K562 (cell line): ENCODE measurements at regions not wholly inside any gene's neighbourhood (a gene's known extent, or its start where the extent isn't known, plus 50 kb on each side); places are given as distances from the start of the nearest gene placed in this dataset.
A peak's percentile ranks its signal among the peaks of the same experiment; 100 is the strongest.

Source experiments
- EGR1 ChIP-seq: fragments of 450-650 bp; conservative IDR thresholded peaks from 2 replicates; pipeline ENCODE4 v1.6.1; 2017; ENCODE audit warnings: mild to moderate bottlenecking
- GABPA ChIP-seq: fragments of 200-800 bp; sonication (Bioruptor generic); conservative IDR thresholded peaks from 2 replicates; pipeline ENCODE4 v1.6.1; 2016; ENCODE audit warnings: low read depth, missing genetic modification characterization, missing compliant biosample characterization
- IFI16 ChIP-seq: fragments of 250-450 bp; sonication (Bioruptor Pico); IDR thresholded peaks from 2 replicates; pipeline ENCODE4 v2.1.2; 2022; ENCODE audit warnings: mild to moderate bottlenecking, inconsistent platforms
- JUN ChIP-seq, 2 experiments: sonication (generic) in 1 of 2; formaldehyde crosslinking in 1 of 2; IDR thresholded peaks; 2 replicates each; pipeline versions ENCODE4 v1.6.1 to v1.8.0; 2012 to 2022; ENCODE audit warnings: borderline replicate concordance in 2 of 2, mild to moderate bottlenecking in 2 of 2, improper control_type of control experiment in 1 of 2, low read depth in 1 of 2, low read length in 1 of 2, missing genetic modification reagents in 1 of 2
- MBD2 ChIP-seq: sonication (generic); IDR thresholded peaks from 2 replicates; pipeline ENCODE4 v1.6.1; 2016; ENCODE audit warnings: low read depth, borderline replicate concordance
- PML ChIP-seq: IDR thresholded peaks from 2 replicates; pipeline ENCODE4 v1.6.1; 2012; ENCODE audit warnings: low read length, inconsistent platforms
- RCOR1 ChIP-seq, 2 experiments: IDR thresholded peaks; 2 replicates each; pipeline ENCODE4 v1.6.1; 2012; ENCODE audit warnings: low read depth in 2 of 2, low read length in 2 of 2, borderline replicate concordance in 1 of 2, improper control_type of control experiment in 1 of 2
- RFX7 ChIP-seq: fragments of 250-450 bp; sonication (Bioruptor Pico); IDR thresholded peaks from 2 replicates; pipeline ENCODE4 v1.5.1; 2021; ENCODE audit warnings: mild to moderate bottlenecking
- SMAD4 ChIP-seq: fragments of 250-450 bp; sonication (Bioruptor Pico); conservative IDR thresholded peaks from 2 replicates; pipeline ENCODE4 v1.8.0; 2021; ENCODE audit warnings: inconsistent platforms, mild to moderate bottlenecking, moderate library complexity
- SREBF1 ChIP-seq: fragments of 150-350 bp; IDR thresholded peaks from 2 replicates; pipeline ENCODE4 v1.6.1; 2014; ENCODE audit warnings: antibody characterized with exemption, low read depth, low read length, borderline replicate concordance
- STAT5A ChIP-seq: IDR thresholded peaks from 2 replicates; pipeline ENCODE4 v1.6.1; 2012; ENCODE audit warnings: low read length, inconsistent platforms, borderline replicate concordance
- TRIM24 ChIP-seq, 2 experiments: fragments of 450-650 bp; IDR thresholded peaks; 2 replicates each; pipeline ENCODE4 v1.6.1; 2016
- ZNF75A ChIP-seq: fragments of 450-650 bp; formaldehyde crosslinking; IDR thresholded peaks from 2 replicates; pipeline ENCODE4 v1.4.0; 2020; ENCODE audit warnings: mild to moderate bottlenecking
- ZNF79 ChIP-seq: fragments of 250-450 bp; sonication (Bioruptor Pico); IDR thresholded peaks from 2 replicates; pipeline ENCODE4 v1.4.0; 2020; ENCODE audit warnings: low read depth, mild to moderate bottlenecking, moderate library complexity
- TF ChIP-seq, protein P1 (sequence below), 2 experiments: IDR thresholded peaks in 1 of 2; conservative IDR thresholded peaks in 1 of 2; 2 replicates each; pipeline ENCODE4 v1.6.1; 2016; ENCODE audit warnings: low read depth in 2 of 2, mild to moderate bottlenecking in 1 of 2, missing compliant biosample characterization in 1 of 2, missing genetic modification characterization in 1 of 2, moderate library complexity in 1 of 2
- TF ChIP-seq, protein P2 (sequence below): fragments of 450-650 bp; IDR thresholded peaks from 2 replicates; pipeline ENCODE4 v1.6.1; 2016; ENCODE audit warnings: low read depth, mild to moderate bottlenecking, moderate library complexity
- TF ChIP-seq, protein P3 (sequence below), 2 experiments: fragments of 250-450 bp in 1 of 2; fragments of 450-650 bp in 1 of 2; sonication (Bioruptor Pico) in 1 of 2; IDR thresholded peaks; 2 replicates each; pipeline versions ENCODE4 v1.6.1 to v1.8.0; 2016 to 2021; ENCODE audit warnings: mild to moderate bottlenecking in 2 of 2, moderate library complexity in 2 of 2, missing compliant biosample characterization in 1 of 2, missing genetic modification characterization in 1 of 2
- TF ChIP-seq, protein P4 (sequence below): fragments of 250-450 bp; sonication (Bioruptor Pico); IDR thresholded peaks from 2 replicates; pipeline ENCODE4 v1.4.0; 2020; ENCODE audit warnings: mild to moderate bottlenecking, moderate library complexity, borderline replicate concordance
- TF ChIP-seq, protein P5 (sequence below): fragments of 450-650 bp; IDR thresholded peaks from 2 replicates; pipeline ENCODE4 v1.6.1; 2017; ENCODE audit warnings: antibody characterized with exemption

DNA sequence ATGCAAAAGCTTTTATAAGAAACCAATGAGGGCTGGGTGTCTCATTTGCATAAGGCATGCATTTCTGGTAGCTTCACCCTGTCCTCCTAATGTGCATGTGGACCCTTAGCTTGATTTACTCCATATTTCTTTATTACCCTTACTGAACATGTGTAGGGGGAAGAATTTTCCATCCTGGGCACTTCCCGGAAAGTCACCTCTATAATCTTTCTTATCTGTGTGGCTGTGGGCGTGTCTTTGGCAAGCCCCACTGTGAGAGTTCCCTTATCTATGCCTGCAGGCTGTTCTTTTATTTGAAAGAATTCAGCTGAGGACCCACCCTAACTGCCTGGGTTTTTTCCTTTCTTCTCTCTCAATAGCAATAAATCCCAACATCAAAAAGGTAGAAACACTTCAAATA, 627.8 kb downstream of the DOK5 start (continued):
- no peak for TF ChIP-seq ZNF75A (CRISPR knock-in tag)
- TF ChIP-seq RFX7, result no peak
- TF ChIP-seq SMAD4 (CRISPR knock-in tag), result peak; percentile 76
- TF ChIP-seq JUN (IDR thresholded peaks at IDR 0.05; ENCODE audit: borderline replicate concordance, low read depth, low read length), result 0 out of 2 replicates have a peak, but pooled peaks have one; percentile 19
- no peak for TF ChIP-seq JUN (CRISPR knock-in tag; IDR thresholded peaks at IDR 0.05; ENCODE audit: borderline replicate concordance)
- peak; percentile 83 for TF ChIP-seq STAT5A
- TF ChIP-seq, protein P1, sequence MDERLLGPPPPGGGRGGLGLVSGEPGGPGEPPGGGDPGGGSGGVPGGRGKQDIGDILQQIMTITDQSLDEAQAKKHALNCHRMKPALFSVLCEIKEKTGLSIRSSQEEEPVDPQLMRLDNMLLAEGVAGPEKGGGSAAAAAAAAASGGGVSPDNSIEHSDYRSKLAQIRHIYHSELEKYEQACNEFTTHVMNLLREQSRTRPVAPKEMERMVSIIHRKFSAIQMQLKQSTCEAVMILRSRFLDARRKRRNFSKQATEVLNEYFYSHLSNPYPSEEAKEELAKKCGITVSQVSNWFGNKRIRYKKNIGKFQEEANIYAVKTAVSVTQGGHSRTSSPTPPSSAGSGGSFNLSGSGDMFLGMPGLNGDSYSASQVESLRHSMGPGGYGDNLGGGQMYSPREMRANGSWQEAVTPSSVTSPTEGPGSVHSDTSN (CRISPR knock-in tag; IDR thresholded peaks at IDR 0.05; ENCODE audit: low read depth), result no peak
- TF ChIP-seq, protein P1 (tag; conservative IDR thresholded peaks at IDR 0.05; ENCODE audit: low read depth), result 0 out of 2 replicates have a peak, but pooled peaks have one; percentile 14
- TF ChIP-seq RCOR1 (IDR thresholded peaks at IDR 0.05; ENCODE audit: borderline replicate concordance in 1 of 2, low read depth in 2 of 2, low read length in 2 of 2), result peak in 1 of 2 experiments; percentile 70; a peak in 1 of 4 replicates
- TF ChIP-seq TRIM24 (IDR thresholded peaks at IDR 0.05), result peak; percentile 83 to 88
- TF ChIP-seq, protein P2, sequence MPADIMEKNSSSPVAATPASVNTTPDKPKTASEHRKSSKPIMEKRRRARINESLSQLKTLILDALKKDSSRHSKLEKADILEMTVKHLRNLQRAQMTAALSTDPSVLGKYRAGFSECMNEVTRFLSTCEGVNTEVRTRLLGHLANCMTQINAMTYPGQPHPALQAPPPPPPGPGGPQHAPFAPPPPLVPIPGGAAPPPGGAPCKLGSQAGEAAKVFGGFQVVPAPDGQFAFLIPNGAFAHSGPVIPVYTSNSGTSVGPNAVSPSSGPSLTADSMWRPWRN, result peak; percentile 31; the same call in 1 of the 2 replicates
- peak; percentile 24; the same call in 1 of the 2 replicates for TF ChIP-seq GABPA (tag)
- TF ChIP-seq, protein P3, sequence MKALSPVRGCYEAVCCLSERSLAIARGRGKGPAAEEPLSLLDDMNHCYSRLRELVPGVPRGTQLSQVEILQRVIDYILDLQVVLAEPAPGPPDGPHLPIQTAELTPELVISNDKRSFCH (CRISPR knock-in tag; IDR thresholded peaks at IDR 0.05), result no peak
- TF ChIP-seq, protein P3 (tag; IDR thresholded peaks at IDR 0.05), result no peak
- no peak for TF ChIP-seq SREBF1
- TF ChIP-seq, protein P4, sequence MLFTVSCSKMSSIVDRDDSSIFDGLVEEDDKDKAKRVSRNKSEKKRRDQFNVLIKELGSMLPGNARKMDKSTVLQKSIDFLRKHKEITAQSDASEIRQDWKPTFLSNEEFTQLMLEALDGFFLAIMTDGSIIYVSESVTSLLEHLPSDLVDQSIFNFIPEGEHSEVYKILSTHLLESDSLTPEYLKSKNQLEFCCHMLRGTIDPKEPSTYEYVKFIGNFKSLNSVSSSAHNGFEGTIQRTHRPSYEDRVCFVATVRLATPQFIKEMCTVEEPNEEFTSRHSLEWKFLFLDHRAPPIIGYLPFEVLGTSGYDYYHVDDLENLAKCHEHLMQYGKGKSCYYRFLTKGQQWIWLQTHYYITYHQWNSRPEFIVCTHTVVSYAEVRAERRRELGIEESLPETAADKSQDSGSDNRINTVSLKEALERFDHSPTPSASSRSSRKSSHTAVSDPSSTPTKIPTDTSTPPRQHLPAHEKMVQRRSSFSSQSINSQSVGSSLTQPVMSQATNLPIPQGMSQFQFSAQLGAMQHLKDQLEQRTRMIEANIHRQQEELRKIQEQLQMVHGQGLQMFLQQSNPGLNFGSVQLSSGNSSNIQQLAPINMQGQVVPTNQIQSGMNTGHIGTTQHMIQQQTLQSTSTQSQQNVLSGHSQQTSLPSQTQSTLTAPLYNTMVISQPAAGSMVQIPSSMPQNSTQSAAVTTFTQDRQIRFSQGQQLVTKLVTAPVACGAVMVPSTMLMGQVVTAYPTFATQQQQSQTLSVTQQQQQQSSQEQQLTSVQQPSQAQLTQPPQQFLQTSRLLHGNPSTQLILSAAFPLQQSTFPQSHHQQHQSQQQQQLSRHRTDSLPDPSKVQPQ (CRISPR knock-in tag), result 0 out of 2 replicates have a peak, but pooled peaks have one; percentile 38
- peak; percentile 51; the same call in 1 of the 2 replicates for TF ChIP-seq IFI16 (CRISPR knock-in tag)
- TF ChIP-seq, protein P5, sequence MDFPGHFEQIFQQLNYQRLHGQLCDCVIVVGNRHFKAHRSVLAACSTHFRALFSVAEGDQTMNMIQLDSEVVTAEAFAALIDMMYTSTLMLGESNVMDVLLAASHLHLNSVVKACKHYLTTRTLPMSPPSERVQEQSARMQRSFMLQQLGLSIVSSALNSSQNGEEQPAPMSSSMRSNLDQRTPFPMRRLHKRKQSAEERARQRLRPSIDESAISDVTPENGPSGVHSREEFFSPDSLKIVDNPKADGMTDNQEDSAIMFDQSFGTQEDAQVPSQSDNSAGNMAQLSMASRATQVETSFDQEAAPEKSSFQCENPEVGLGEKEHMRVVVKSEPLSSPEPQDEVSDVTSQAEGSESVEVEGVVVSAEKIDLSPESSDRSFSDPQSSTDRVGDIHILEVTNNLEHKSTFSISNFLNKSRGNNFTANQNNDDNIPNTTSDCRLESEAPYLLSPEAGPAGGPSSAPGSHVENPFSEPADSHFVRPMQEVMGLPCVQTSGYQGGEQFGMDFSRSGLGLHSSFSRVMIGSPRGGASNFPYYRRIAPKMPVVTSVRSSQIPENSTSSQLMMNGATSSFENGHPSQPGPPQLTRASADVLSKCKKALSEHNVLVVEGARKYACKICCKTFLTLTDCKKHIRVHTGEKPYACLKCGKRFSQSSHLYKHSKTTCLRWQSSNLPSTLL, result no peak
- TF ChIP-seq MBD2, result peak; percentile 36; the same call in 1 of the 2 replicates
- TF ChIP-seq EGR1, result peak; percentile 33; the same call in 1 of the 2 replicates
- TF ChIP-seq PML, result peak; percentile 70; the same call in 1 of the 2 replicates
- TF ChIP-seq ZNF79 (CRISPR knock-in tag), result peak; percentile 73; the same call in 1 of the 2 replicates
